Body of pancreas (tissue), 4 donors: ENCODE measurements at regions not wholly inside any gene's neighbourhood (a gene's known extent, or its start where the extent isn't known, plus 50 kb on each side); places are given as distances from the start of the nearest gene placed in this dataset.

Experiments
- ATAC-seq: fragments of 150-250 bp; one replicate; pipeline ENCODE4 v1.9.1; 2016
- DNase-seq, 4 donors: peaks; one replicate each; pipeline ENCODE4 v3.0.0-alpha.2; 2019
- H3K27ac ChIP-seq, 4 donors: fragments of 200-600 bp; sonication (generic); 1 replicate in 3 of 4; 2 replicates in 1 of 4; pipeline versions ENCODE4 v1.5.1 to v1.6.1; 2016 to 2019; ENCODE audit warnings: mild to moderate bottlenecking in 1 of 4, mixed read lengths in 1 of 4, moderate library complexity in 1 of 4
- H3K27me3 ChIP-seq, 2 donors: fragments of 200-600 bp; sonication (generic); one replicate each; pipeline ENCODE4 v1.6.0; 2016; ENCODE audit warnings: mild to moderate bottlenecking in 1 of 2
- H3K36me3 ChIP-seq, 2 donors: fragments of 200-600 bp; sonication (generic); replicated peaks in 1 of 2; 2 replicates each; pipeline ENCODE4 v1.5.1; 2016; ENCODE audit warnings: low read depth in 2 of 2; ENCODE audit not compliant: insufficient read depth in 1 of 2
- H3K4me1 ChIP-seq: fragments of 200-600 bp; sonication (generic); one replicate; pipeline ENCODE4 v1.6.0; 2016
- H3K4me3 ChIP-seq, 2 donors: fragments of 200-600 bp; sonication (generic); 1 replicate in 1 of 2; 2 replicates in 1 of 2; pipeline ENCODE4 v1.5.1; 2016 to 2019
- H3K9me3 ChIP-seq, 3 donors: fragments of 200-600 bp; sonication (generic); 1 replicate in 2 of 3; 2 replicates in 1 of 3; pipeline ENCODE4 v1.5.1; 2016
- POLR2A ChIP-seq, 3 donors: fragments of 450-650 bp; IDR thresholded peaks; one replicate each; pipeline ENCODE4 v1.6.1; 2016; ENCODE audit warnings: antibody characterized with exemption in 3 of 3, mild to moderate bottlenecking in 2 of 3
- WGBS, 2 donors: methylation state at CpG; one replicate each; pipeline ENCODE4 v1.1.5; 2017; 5-methylcytosine and 5-hydroxymethylcytosine counted together
- intact Hi-C: fragments of 100-400 bp; cut with DNase I; formaldehyde crosslinking; loops from one replicate; pipeline ENCODE4 v1.15.1; 2023
- TF ChIP-seq, protein P1 (sequence below), 7 experiments: fragments of 450-650 bp in 4 of 7; fragments of 200-600 bp in 3 of 7; sonication (generic) in 3 of 7; IDR thresholded peaks; one replicate each; pipeline ENCODE4 v1.5.1; 2016 to 2019; ENCODE audit warnings: antibody characterized with exemption in 7 of 7

DNA sequence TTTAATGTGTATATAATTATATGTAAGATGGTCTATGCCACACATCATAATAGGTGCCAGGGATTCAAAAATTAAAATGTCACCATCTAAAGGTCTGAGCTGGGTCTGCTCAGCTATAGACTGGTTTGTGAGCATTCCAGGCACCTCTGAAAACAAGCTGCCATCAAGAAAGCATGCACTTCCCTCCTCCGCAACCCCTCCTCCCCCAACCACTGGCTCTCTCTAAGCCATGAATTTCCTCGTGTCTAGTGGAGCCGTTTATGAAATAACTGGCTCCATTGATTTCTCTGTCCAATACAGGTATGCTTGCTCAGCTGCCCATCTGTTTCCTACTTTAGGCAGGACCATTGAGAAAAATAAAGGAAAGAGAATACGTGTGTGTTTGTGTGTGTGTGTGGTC lies 522.6 kb upstream of the PLXNA2 start:
- no peaks in the 10 kb centered on the region for H3K9me3 ChIP-seq
- WGBS, 2 donors: 39 to 49% methylated on average over 4 of the region's 4 CpGs
- no peaks in the 10 kb centered on the region for H3K36me3 ChIP-seq
- H3K4me3 ChIP-seq: no peak overlapping the region
- H3K27me3 ChIP-seq: no peaks in the 10 kb centered on the region
- DNase-seq: no peak
- TF ChIP-seq POLR2A (IDR thresholded peaks at IDR 0.05): no peak
- TF ChIP-seq, protein P1, sequence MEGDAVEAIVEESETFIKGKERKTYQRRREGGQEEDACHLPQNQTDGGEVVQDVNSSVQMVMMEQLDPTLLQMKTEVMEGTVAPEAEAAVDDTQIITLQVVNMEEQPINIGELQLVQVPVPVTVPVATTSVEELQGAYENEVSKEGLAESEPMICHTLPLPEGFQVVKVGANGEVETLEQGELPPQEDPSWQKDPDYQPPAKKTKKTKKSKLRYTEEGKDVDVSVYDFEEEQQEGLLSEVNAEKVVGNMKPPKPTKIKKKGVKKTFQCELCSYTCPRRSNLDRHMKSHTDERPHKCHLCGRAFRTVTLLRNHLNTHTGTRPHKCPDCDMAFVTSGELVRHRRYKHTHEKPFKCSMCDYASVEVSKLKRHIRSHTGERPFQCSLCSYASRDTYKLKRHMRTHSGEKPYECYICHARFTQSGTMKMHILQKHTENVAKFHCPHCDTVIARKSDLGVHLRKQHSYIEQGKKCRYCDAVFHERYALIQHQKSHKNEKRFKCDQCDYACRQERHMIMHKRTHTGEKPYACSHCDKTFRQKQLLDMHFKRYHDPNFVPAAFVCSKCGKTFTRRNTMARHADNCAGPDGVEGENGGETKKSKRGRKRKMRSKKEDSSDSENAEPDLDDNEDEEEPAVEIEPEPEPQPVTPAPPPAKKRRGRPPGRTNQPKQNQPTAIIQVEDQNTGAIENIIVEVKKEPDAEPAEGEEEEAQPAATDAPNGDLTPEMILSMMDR (IDR thresholded peaks at IDR 0.05): no peak
- H3K27ac ChIP-seq: no peak overlapping the region
- intact Hi-C loops: no loop called here
- no peaks in the 10 kb centered on the region for H3K4me1 ChIP-seq
- no peak for ATAC-seq

DNA sequence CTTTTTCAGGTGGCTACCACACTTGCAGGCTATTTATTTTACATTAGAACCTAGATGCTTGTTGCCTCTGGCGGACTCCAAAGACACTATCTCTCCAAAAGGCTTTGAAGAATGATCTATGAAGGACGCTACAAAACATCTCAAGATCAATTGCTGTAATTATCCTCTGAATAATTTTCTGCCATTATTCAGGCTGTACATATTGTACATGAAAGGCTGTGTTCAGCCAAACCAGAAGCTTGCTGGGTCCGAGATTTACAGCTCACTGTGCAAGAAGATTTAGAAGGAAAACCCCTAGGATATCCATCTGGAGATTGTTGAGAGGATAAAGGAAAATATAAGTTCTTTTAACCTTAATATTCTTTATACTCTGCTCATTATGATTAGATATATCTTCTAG lies 523.6 kb upstream of the PLXNA2 start:
- H3K27me3 ChIP-seq: no peaks in the 10 kb centered on the region
- no peak overlapping the region for H3K27ac ChIP-seq
- no peaks in the 10 kb centered on the region for H3K9me3 ChIP-seq
- intact Hi-C loops: no loop called here
- ATAC-seq (no peak), DNase-seq (no peak)
- no peaks in the 10 kb centered on the region for H3K4me1 ChIP-seq
- WGBS, 2 donors: 56 to 64% methylated on average over 3 of the region's 3 CpGs
- no peak for TF ChIP-seq POLR2A (IDR thresholded peaks at IDR 0.05)
- TF ChIP-seq, protein P1 (IDR thresholded peaks at IDR 0.05): no peak
- H3K4me3 ChIP-seq: no peak overlapping the region
- no peaks in the 10 kb centered on the region for H3K36me3 ChIP-seq

DNA sequence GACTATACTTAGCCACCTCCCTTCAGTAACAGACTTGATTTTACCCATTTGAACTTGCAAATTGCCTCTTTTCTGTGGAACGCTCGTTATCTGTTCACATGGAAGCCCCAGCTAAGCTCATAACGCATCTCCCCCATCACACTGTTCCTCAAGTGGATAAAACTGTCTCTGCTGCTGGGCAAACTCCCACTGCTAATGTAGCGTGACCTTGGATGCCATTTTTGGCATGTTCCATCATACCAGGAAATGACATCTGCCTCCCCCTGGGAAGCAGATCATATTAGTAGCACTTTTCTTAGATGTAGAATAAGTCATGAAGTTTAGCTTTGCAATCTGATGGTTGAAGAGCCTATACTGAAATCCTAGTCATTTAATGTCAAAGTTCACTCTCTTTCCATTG lies 528.7 kb upstream of the PLXNA2 start:
- Histone ChIP-seq H3K4me1 (no peaks in the 10 kb centered on the region), H3K36me3 (no peaks in the 10 kb centered on the region), H3K4me3 (no peak overlapping the region), H3K27ac (no peak overlapping the region), H3K27me3 (no peaks in the 10 kb centered on the region), H3K9me3 (no peaks in the 10 kb centered on the region)
- ATAC-seq (no peak), DNase-seq (no peak)
- no peak for TF ChIP-seq POLR2A (IDR thresholded peaks at IDR 0.05)
- TF ChIP-seq, protein P1 (IDR thresholded peaks at IDR 0.05): no peak
- intact Hi-C loops: no loop called here
- WGBS, 2 donors: 77 to 85% methylated on average over 4 of the region's 4 CpGs

DNA sequence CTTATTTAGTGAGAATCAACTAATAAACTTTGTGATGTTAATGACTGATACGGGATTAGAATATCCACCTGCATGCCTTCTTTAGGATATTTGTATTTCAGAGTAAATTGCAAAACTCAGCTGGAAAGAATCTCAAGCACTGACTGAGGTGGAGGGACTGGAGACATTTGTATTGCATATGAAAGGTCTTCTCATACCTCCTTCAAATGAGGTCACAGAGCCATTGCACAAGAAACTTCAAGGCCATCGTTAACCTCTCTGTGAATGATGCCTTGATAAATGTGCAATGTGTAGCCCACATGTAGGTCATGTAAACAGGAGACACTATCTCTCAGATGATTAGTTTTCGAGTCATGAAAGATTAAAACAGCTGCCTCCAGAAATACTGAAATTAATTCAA lies 531.7 kb upstream of the PLXNA2 start:
- Histone ChIP-seq H3K27ac (no peak overlapping the region), H3K27me3 (no peaks in the 10 kb centered on the region), H3K4me1 (no peaks in the 10 kb centered on the region), H3K9me3 (no peaks in the 10 kb centered on the region), H3K4me3 (no peak overlapping the region), H3K36me3 (no peaks in the 10 kb centered on the region)
- WGBS, 2 donors: 39 to 48% methylated on average over 3 of the region's 3 CpGs
- intact Hi-C loops: no loop called here
- no peak for TF ChIP-seq POLR2A (IDR thresholded peaks at IDR 0.05)
- TF ChIP-seq, protein P1 (IDR thresholded peaks at IDR 0.05): no peak
- ATAC-seq (no peak), DNase-seq (no peak)

DNA sequence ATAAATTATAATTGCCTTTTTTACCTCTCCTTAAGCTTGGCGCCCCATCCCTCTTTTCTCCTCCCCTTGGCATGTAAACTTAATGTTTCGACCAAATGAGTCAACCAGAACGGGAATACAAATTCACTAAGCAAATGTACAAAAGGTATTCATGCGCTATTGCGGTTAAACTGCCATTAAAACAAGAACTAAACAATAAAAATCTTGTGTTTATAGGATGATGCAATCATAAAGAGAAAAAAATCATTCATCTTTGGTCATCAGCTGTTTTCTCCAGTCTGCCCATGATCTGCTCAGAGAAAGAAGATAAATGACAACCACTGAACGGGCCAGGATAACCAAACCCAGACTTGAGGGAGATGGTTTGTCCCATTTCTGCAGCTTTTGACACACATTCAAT lies 534.2 kb upstream of the PLXNA2 start:
- DNase-seq: no peak
- no peak for ATAC-seq
- TF ChIP-seq, protein P1 (IDR thresholded peaks at IDR 0.05): no peak
- no peak for TF ChIP-seq POLR2A (IDR thresholded peaks at IDR 0.05)
- Histone ChIP-seq H3K9me3 (no peaks in the 10 kb centered on the region), H3K4me1 (no peaks in the 10 kb centered on the region), H3K4me3 (no peak overlapping the region), H3K27me3 (no peaks in the 10 kb centered on the region), H3K36me3 (no peaks in the 10 kb centered on the region), H3K27ac (no peak overlapping the region)
- intact Hi-C loops: no loop called here
- WGBS, 2 donors: 79 to 81% methylated on average over 6 of the region's 6 CpGs
